GM21381 (cell line): ENCODE measurements at regions not wholly inside any gene's neighbourhood (a gene's known extent, or its start where the extent isn't known, plus 50 kb on each side); places are given as distances from the start of the nearest gene placed in this dataset.

Experiments
- ATAC-seq: cut with Tn5 transposase; IDR thresholded peaks from one replicate; pipeline ENCODE4 v1.9.1; 2021; ENCODE audit warnings: mild to moderate bottlenecking, moderate library complexity; ENCODE audit not compliant: unreplicated experiment

DNA sequence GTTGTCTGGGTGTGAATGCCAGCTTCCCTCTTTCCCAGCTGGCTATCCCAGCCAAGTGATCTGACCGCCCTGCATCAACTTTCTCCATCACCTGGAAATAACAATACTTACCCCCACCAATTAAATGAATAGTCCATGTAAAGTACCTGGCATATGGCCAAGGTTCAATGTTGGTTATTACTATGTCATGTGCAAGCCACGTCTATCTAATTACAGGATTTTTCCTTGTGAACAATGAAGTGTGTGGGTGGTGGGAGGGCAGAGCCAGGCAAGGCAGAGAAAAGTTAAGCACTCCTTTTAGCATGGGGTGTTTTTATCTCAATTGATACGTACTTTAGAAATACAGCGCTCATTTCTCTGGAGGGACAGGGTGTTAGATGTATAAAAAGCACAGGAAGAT, 121.1 kb downstream of the NHLRC3 start:
- ATAC-seq: no peak

DNA sequence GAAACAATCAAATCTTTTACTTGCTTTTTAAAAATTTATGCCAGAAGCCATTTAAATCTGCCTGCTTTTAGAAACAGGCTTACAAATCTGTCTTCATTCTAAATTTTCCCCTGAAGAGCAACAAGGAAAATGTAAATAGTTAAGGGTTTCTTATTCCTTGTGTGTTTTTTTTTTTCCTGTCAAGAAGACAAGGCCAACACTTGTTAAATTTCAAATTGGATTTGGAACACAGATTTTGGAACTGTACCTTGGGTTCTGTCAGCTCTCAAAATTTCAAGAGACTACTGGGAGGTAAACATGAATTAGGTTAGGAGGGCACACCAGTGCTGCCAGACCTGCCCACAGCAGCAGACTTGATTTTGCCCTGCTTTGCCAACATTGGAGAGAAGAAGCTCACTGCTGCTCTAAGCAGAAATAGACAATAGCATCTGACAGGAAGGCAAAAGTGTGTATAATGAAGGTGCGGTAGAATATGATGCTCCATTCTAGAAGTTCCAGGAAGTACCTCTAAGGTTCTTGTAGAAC, 121.7 kb downstream of the NHLRC3 start:
- ATAC-seq: no peak

DNA sequence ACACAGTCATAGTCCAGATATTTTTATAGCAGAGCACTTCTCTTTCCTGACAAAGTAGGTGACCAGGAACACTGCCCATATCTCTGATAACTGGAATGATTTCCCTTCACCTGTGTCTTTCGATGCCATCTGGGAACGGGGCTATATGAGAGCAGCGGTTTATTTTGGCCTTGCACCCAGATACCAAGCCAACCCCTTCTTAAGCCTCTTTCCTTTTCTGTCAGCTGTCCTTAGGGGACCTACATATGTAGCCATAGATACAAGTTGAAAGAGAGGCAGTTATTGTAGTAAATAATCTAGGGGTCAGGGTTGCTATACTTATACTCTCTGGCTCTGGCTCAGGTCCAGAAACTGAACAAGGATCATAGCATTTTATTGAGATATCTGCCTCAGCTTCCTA, 128.8 kb downstream of the NHLRC3 start:
- no peak for ATAC-seq

DNA sequence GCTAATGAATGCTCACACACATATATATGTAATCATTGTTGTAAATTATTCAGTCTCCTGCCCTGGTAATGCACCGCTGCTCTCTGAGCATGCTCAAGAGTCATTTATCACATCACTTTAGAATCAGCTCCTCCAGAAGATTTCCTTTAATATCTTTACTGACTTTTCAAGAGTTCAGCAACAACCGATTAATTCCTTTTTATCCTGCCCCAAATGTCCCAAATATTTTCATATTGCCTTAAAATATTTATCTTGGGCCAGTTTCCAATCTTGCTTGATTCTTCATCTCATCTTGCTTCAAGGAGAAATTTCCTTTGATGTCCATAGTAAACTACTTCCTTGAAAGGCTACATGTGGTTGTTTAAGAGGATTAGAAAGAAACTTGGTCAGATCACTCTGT, 132.5 kb downstream of the NHLRC3 start:
- no peak for ATAC-seq

DNA sequence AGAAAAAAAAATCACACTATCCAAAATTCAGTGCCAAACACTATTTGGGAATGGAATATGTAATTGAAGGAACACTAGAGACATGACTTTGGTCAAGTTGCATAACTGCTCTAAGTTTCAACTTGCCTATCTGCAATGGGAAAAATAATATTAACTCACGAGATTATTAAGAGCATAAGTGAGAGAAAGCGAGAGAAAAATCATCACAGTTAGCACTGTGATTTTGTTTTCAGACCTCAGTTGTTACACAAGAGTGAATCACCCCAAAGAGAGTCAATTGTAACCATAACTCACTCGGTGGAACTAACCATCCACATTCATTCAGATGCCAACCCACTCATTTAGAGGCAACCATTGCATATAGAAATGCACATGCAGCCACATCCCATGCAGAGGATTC, 147.1 kb downstream of the NHLRC3 start:
- ATAC-seq: no peak

DNA sequence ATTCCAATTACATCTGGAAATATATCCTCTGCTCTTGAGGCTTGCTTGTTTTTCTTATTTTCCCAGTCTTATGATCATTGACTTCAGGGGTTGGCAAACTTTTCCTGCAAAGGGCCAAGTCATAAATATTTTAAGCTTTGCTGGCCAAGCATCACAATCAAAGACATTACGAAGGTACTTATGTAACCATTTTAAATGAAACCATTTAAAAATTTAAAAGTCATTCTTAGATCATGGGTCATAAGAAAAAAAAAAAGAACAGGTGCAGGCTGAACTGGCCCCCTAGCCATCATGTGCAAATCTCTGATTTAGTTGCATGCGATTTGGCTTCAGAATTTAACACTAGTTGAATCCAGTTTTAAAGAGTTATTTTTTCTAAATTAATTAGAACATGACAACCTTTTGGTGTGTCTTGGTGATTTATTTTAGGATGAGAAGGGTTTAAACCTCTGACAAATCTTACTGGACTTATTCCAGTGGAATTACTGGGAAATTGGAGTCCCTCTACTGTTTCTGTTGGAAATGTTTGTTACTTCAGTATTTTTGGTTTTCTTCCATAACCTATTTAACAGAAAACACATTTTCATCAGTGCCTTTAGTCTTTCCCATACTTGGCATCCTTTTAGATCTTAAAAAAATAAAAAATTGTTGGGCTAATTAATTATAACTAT, 148.1 kb downstream of the NHLRC3 start:
- ATAC-seq: no peak

DNA sequence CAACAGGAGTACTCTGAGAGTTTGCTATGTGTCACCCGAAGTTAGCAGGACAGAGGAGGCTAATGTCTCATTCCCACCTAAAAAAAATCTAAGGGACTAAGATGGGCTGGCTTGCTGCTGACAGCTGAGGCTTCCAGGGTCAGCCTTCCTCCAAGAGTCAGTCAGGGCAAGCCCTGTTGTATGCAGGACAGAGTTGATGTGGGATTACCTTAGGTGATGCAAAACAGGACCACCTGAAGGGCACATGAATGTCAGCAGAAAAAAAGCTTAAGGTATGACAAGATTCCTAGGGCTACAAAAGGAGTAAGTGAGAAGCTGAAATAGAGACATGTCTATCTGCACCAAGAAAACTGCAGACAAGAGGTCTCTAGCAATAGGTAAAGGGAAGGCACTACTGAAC, 151.5 kb downstream of the NHLRC3 start:
- no peak for ATAC-seq

DNA sequence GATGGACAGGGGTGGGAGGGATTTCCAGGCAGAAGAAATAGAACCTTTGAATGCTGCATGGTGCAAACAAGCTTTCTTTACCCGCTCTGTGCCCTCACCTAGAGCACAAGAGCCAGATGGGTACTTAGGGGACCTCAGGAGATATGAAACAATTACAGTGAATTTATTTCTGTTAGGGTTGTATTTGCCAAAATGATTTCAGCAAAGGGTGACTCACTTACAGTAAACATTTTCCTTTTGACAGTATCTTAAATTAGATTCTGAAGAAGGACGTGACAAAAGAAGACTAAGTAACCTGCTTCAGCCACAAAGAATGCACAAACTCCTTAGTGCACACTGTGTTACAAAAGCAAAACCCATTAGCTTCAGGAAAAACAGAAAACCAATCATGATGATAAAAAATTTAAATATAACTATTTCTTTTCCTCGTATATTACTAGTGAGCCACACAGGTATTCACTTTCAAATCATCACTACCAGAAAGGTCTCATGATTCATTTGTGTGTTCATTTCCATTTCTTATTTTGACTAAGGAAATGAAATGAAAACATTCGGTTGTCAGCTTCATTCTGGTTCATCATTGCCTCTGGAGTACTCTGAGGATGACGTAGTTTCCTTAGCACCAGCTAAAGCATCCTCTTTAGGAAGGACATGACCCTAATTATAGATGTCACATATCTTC, 158.8 kb downstream of the NHLRC3 start:
- peak; percentile 55 for ATAC-seq

DNA sequence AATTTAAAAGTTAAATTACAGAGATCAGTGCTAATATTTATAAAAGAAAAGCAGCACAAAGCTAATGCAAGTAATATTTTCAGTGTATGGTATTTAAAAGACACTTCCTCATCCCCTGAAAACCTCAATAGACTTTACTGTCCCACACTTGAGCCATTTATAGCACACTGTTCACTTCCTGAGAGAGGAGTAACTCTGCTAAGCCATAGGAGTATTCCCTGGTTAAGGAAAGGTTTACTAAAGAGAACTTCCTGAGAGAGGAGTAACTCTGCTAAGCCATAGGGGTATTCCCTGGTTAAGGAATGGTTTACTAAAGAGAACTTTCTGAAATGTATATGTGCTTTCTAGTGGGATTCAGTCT, 159.4 kb downstream of the NHLRC3 start:
- no peak for ATAC-seq

DNA sequence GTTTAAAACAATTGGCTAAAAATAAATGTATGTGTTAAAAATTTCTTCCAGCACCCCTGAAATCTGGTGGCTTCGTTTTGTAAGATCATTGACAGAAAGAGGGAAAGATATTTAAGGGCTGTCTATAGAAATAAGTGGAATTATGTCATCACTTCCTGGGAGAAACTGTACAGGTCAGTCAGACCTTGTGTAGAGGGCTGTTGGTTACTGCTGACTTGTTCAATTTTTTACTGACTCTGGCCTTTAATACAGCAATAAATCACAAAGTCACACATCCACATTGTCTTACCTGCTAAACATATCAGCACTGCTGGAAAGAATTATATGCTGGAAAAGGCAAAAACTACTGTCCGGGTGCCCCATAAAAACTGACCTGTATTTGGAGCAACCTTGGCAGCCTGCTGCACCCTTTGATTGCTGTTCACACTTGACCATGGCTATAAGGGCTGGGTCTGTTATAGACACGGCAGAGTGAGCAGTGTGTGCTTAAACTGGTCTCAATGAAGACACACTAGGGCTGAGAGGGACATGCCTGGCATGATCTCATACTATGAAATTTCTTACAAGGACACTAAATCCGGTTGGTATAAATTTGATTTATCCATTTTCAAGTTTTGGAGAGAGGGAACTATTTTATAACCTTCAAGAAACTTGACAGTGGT, 162.1 kb downstream of the NHLRC3 start:
- no peak for ATAC-seq

DNA sequence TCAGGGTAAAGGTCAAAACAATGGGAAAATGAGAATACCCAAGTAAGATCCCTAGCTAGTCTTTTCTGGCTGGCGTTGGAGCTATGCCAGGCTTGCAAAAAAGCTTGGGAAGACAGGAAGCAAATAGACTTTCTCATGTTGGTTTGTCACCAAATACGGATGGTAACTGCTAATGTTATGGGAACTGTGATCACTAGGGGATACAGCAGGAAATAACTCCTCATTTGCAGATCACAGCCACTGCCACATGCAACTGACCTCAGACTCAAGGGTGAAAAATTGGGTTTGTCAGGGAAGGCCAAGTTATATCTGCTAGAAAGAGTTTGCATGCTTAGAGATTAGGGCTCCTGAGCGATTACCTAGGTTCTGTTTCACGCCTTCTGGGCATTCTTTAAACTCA, 162.9 kb downstream of the NHLRC3 start:
- ATAC-seq: no peak

DNA sequence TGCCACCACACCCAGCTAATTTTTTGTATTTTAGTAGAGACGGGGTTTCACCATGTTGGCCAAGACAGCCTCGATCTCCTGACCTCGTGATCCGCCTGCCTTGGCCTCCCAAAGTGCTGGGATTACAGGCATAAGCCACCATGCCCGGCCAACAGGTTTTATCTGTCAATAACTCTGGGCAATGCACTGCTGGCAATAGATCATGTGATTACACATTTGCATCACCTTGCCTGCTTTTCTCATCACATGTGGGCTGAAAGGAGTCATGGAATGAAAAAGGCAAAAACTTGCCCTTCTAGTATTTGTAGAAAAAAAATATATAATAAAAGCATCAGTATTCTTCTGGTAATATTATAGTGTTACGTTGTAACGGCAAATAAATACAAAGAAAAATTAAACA, 164.5 kb downstream of the NHLRC3 start:
- no peak for ATAC-seq

DNA sequence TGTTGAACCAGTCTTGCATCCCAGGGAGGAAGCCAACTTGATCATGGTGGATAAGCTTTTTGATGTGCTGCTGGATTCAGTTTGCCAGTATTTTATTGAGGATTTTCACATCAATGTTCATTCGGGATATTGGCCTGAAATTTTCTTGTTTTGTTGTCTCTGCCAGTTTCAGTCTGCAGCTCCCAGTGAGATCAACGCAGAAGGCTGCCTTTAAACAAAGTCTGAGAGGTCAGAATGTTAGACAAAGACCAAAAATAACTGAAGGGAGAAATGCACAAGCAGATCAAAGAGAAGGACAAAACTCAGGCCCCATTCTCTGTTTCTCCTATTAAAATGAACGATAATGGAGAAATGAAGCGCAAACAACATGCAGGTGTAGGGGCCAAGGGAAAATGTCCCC, 170.4 kb downstream of the NHLRC3 start:
- ATAC-seq: no peak

DNA sequence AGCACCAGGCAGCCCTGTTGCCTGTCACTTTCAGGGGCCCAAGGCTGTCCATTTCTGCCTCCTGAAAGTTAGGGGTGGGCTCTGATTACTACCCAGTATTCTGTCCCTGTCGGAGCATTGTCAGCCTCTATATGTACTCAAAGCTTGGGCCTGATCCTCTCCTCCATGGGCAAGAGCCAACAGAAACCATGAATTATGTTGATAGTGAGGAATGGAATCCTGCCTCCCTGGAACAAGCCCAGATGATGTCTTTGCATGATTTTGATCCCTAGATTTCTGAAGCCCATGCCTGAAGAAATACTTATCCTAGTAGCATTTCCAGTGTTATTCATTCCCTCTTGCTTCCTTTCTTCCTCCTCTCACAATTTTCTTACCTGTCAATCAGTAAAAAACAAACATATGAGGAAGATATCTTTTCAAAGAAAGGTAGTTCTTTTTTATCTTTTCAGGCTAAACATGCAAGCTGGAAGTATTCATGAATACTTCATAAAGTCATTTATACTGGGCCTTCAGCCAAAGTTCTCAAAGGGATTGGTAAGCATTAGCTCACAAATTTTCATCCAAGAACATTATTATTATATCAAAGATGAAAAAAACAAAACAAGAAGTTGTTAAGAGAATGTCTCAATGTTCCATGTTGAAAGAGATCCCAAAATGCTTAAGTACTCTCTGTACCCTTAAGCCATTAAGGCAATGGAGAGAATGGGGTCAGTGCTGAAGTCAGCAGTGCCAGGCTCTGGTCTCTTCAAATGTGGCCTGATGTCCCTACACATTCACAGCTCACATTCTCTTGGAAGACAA, 171.7 kb downstream of the NHLRC3 start:
- no peak for ATAC-seq

DNA sequence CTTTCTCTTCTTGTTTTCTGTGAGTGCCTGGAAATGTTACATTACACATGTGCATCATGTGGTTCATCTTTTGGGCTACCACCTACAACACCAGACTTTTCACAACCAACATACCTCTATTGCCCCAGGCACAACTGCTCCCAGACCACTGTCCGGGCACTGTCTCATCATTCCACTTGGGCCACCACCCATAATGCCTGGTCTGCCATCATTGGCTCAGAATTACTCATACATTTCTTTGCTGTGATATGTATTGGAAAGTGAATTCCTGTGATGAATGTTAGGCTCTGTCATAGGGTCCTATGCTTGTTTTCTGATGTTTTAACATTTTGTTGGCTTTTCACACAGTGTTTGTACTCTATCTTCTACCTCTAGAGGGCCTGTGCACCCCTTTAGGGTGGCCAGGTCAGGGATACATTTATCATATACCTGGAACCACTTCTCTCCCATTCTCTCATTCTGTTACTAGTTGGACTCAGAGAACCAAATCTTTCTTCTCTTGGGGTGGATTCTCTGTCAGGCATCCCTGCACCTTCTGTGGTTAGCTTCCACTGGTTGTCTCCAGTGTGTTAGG, 172.8 kb downstream of the NHLRC3 start:
- ATAC-seq: no peak

DNA sequence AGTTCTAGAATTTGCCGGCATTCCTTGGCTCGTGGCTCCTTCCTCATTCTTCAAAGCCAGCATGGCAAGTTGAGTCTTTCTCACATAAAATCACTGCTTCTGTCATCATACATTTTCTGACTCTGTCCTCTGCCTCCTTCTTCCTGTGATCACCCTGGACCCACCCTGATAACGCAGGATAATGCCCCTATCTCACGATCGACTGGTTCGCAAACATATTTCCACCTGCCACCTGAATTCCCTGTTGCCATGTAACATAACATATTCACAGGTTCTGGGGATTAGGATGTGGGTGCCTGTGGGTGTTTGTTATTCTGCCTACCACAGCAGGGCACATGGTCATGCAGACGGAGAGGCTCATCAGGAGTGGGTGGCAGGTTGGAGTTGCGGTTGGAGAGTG, 177.7 kb downstream of the NHLRC3 start:
- ATAC-seq: no peak

DNA sequence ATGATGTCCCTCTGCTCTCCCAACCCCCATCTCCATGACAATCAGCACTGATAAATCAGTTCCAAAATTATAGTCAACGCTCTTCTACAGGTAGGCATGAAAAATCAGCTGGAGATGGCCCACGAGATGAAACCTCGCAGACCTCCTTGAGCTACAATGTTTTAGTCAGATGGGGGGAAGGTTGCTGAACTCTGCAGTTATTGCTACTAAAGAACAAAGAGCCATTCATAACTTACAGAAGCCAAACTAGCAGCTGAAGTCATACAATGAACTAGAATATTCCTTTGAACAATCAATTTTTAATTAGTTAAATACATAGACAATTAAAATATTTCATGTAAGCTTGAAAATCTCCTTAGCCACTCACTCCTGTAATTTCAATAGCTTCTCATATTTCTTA, 179.2 kb downstream of the NHLRC3 start:
- no peak for ATAC-seq

DNA sequence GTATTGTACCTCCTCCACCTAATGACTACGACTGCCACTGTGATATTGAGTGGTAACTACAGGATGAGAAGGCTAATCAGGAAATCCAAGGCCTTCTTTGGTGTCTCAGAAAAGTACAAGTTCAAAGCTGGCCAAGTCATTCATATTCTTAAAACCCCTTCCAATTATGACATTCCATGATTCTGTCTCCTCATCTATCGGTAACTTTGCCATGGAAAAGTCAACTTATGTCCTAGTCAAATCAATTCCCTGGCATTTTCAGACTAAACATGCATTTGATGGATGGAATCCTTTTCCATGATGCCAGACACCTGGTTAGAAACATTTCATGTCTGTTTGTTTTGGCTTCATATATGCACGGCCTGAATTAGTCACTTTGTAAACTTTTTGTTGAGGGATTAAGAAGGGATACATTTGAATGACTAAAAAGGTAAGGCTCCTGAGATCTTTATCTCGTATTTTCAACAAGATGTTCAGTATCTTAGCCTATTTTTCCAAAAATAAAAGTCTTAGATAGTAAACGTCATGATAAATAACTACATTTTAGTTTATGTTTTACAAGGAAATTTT, 186.5 kb downstream of the NHLRC3 start:
- ATAC-seq: no peak

DNA sequence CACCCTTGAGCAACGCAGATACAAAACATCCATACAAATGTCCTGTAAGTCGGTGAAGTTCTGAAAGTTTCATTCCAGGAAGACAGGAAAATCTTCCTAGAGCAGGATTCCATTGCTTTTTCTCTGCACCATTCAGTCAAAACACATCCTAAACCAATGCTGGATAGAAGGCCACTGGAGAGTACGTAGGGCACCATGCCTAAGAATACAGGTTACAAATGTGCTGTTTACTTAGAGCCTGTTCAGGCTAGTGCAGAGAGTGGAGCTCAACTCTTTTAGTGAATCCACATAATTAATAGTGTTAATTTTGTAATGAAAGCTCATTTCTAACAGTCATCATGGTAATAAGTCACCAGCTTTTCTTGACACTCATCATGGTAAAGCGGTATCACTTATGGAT, 187.6 kb downstream of the NHLRC3 start:
- ATAC-seq: no peak

DNA sequence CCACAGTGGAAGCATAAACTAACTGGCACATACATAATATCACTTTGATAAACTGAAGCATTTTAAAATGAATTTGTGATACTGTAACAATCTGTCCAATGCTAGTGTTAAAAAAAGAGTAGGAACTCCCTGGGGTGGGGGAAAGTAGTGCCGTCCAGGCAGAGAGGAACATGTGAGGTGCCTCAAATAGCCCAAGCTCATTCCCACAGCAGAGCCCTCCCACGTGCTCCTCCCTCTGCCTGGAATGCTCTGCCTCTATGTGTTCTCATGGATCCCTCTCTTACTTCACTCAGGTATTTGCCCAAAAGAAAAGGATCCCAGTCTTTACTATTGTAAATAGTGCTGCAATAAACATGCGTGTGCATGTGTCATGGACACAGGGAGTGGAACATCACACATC, 188.1 kb downstream of the NHLRC3 start:
- ATAC-seq: no peak
